PC-3 (cell line): ENCODE measurements at regions not wholly inside any gene's neighbourhood (a gene's known extent, or its start where the extent isn't known, plus 50 kb on each side); places are given as distances from the start of the nearest gene placed in this dataset.

Source experiments
- ATAC-seq: fragments of 200-7000 bp; cut with Tn5 transposase; 2 replicates; pipeline ENCODE4 v1.9.1; 2020; ENCODE audit warnings: mild to moderate bottlenecking, moderate library complexity
- BruUV-seq: library from RNA; stranded (reverse); fragments of 400-500 nt; replicated peaks from 2 replicates; lab custom pipeline; 2021; lab: Mats Ljungman, UMichigan
- CTCF ChIA-PET: fragments of 300-600 bp; sonication (Branson Sonifier 250); formaldehyde crosslinking; loops from one replicate; lab custom pipeline; 2022; ENCODE audit warnings: antibody characterized with exemption; lab: Charles Lee
- POLR2A ChIA-PET: fragments of 300-600 bp; sonication (Branson Sonifier 250); formaldehyde crosslinking; loops from one replicate; lab custom pipeline; 2022; ENCODE audit warnings: antibody characterized with exemption; ENCODE audit not compliant: unreplicated experiment; lab: Charles Lee
- DNase-seq: peaks from one replicate; pipeline ENCODE4 v3.0.0-alpha.2; 2015
- H2AFZ ChIP-seq: fragments of 300-600 bp; sonication (generic); 2 replicates; pipeline ENCODE4 v1.6.0; 2016; ENCODE audit warnings: antibody characterized with exemption, low read length
- H3F3A ChIP-seq: fragments of 300-600 bp; sonication (generic); one replicate; pipeline ENCODE4 v1.6.0; 2017; ENCODE audit warnings: antibody characterized with exemption, low read length, control low read depth, mild to moderate bottlenecking; ENCODE audit not compliant: unreplicated experiment
- H3K27ac ChIP-seq: fragments of 300-600 bp; sonication (generic); 2 replicates; pipeline ENCODE4 v1.5.1; 2016; ENCODE audit warnings: mild to moderate bottlenecking, low read length
- H3K27me3 ChIP-seq: fragments of 300-600 bp; sonication (generic); 2 replicates; pipeline ENCODE4 v1.6.1; 2016; ENCODE audit warnings: low read length, mixed read lengths
- H3K36me3 ChIP-seq: fragments of 300-600 bp; sonication (generic); 2 replicates; pipeline ENCODE4 v1.6.1; 2016; ENCODE audit warnings: low read depth, mixed run types, low read length, mixed read lengths
- H3K4me1 ChIP-seq: fragments of 300-600 bp; sonication (generic); 2 replicates; pipeline ENCODE4 v1.5.1; 2016; ENCODE audit warnings: low read length; ENCODE audit not compliant: insufficient read depth
- H3K4me2 ChIP-seq: fragments of 300-600 bp; sonication (generic); 2 replicates; pipeline ENCODE4 v1.6.0; 2016; ENCODE audit warnings: low read length
- H3K4me3 ChIP-seq: fragments of 300-600 bp; sonication (generic); 2 replicates; pipeline ENCODE4 v1.5.1; 2016; ENCODE audit warnings: mild to moderate bottlenecking, low read length, mixed read lengths
- H3K79me2 ChIP-seq: fragments of 300-600 bp; sonication (generic); 2 replicates; pipeline ENCODE4 v1.6.1; 2017; ENCODE audit warnings: low read length, mixed read lengths
- H3K9ac ChIP-seq: fragments of 300-600 bp; sonication (generic); 2 replicates; pipeline ENCODE4 v1.6.0; 2016; ENCODE audit warnings: mild to moderate bottlenecking, low read length
- H3K9me2 ChIP-seq: fragments of 300-600 bp; sonication (generic); replicated peaks from 2 replicates; pipeline ENCODE4 v1.6.1; 2016; ENCODE audit warnings: mixed run types, low read length, mixed read lengths
- H3K9me3 ChIP-seq: fragments of 300-600 bp; sonication (generic); 2 replicates; pipeline ENCODE4 v1.6.1; 2016; ENCODE audit warnings: low read length, mixed read lengths
- H4K20me1 ChIP-seq: fragments of 300-600 bp; sonication (generic); 2 replicates; pipeline ENCODE4 v1.6.1; 2016; ENCODE audit warnings: low read length, mixed read lengths
- EZH2 ChIP-seq: fragments of 300-600 bp; sonication (generic); IDR thresholded peaks from one replicate; pipeline ENCODE4 v1.6.1; 2017; ENCODE audit warnings: antibody characterized with exemption, mild to moderate bottlenecking, low read length; ENCODE audit not compliant: unreplicated experiment
- EZH2phosphoT487 ChIP-seq: fragments of 300-600 bp; sonication (generic); IDR thresholded peaks from 2 replicates; pipeline ENCODE4 v1.6.1; 2018; ENCODE audit warnings: mild to moderate bottlenecking, antibody characterized with exemption, low read length, borderline replicate concordance
- intact Hi-C: fragments of 100-400 bp; cut with micrococcal nuclease; formaldehyde crosslinking; loops from 2 replicates; pipeline ENCODE4 v1.9.0; 2023
- TF ChIP-seq, protein P1 (sequence below): fragments of 300-600 bp; sonication (generic); conservative IDR thresholded peaks from 2 replicates; pipeline ENCODE4 v1.5.1; 2017; ENCODE audit warnings: antibody characterized with exemption, low read depth, mild to moderate bottlenecking, low read length

DNA sequence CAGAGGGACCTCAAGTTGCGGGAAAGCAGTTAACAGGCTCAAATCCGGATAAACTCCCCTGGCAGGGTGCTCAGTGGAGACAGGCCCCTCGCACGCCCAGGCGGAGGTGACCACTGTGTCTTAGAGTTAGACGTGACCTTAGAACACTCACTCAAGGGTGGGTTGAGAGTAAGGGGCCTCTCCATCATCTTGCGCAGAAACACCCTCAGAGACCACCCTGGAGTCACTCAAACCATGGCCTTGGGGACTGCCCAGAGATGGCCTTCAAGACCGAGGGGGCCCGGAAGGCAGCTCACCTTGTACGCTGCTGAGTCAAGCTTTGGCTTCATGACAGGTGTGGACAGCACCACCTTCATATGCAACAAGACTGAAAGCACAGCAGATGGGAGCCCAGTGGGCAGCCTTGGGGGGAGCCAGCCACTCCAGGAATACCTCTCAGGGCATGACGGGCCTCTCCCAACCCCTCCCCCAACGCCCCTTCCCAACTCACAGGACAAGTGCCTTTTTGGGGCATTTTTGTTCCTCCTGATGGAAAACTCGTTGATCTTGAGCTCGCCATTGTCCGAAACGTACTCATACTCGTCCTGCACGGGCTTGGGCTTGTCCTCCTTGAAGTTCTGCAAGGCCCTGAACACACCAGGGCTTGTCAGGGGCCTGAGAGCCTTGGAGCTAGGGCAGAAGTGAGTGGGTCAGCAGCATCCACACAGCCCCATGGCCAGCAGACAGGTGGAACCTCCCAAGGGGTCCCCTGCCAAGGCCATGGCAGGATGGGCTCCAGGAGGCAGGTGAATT is 229.2 kb downstream of the TUBA3C start:
- Histone ChIP-seq H3K4me2 (no peak overlapping the region), H3K9me2 (no peaks in the 10 kb centered on the region), H4K20me1 (no peaks in the 10 kb centered on the region), H3F3A (no peaks in the 10 kb centered on the region), H2AFZ (no peak overlapping the region), H3K9ac (no peak overlapping the region), H3K9me3 (0 out of 2 replicates have a peak, but pooled peaks cover 9% of the 10 kb centered on the region), H3K36me3 (no peaks in the 10 kb centered on the region), H3K27ac (no peak overlapping the region), H3K4me1 (no peaks in the 10 kb centered on the region), H3K27me3 (no peaks in the 10 kb centered on the region), H3K4me3 (no peak overlapping the region), H3K79me2 (no peaks in the 10 kb centered on the region)
- no peak for ATAC-seq
- intact Hi-C loops: no loop called here
- ChIA-PET POLR2A (no interaction called here), CTCF (no interaction called here)
- no TSS peak for BruUV-seq
- DNase-seq: no peak
- TF ChIP-seq EZH2phosphoT487 (no peak), EZH2 (no peak)
- TF ChIP-seq, protein P1, sequence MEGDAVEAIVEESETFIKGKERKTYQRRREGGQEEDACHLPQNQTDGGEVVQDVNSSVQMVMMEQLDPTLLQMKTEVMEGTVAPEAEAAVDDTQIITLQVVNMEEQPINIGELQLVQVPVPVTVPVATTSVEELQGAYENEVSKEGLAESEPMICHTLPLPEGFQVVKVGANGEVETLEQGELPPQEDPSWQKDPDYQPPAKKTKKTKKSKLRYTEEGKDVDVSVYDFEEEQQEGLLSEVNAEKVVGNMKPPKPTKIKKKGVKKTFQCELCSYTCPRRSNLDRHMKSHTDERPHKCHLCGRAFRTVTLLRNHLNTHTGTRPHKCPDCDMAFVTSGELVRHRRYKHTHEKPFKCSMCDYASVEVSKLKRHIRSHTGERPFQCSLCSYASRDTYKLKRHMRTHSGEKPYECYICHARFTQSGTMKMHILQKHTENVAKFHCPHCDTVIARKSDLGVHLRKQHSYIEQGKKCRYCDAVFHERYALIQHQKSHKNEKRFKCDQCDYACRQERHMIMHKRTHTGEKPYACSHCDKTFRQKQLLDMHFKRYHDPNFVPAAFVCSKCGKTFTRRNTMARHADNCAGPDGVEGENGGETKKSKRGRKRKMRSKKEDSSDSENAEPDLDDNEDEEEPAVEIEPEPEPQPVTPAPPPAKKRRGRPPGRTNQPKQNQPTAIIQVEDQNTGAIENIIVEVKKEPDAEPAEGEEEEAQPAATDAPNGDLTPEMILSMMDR: no peak

DNA sequence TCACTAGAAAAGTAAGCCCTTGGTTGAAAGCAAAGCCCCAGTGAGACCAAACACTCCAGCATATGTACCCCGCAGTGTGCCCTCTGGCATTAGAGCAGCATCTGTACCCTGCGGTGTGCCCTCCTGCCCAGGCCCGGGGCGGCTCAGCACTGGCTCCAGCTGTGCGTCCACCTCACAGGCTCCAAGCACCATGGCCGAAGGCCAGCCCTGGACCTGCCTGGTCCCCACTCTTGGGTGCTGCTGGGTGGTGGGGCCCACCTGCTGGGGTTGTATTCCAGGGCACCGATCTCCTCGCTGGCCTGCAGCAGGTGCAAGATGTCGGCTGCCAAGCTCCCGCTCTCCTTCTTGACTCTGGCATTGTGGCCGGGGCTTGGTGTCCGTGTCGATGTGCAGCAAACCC is 230.2 kb downstream of the TUBA3C start:
- BruUV-seq: no TSS peak
- no peak for DNase-seq
- Histone ChIP-seq H2AFZ (no peak overlapping the region), H3K4me2 (no peak overlapping the region), H3K4me3 (no peak overlapping the region), H3K9me3 (0 out of 2 replicates have a peak, but pooled peaks cover 9% of the 10 kb centered on the region), H3K27me3 (no peaks in the 10 kb centered on the region), H3K27ac (no peak overlapping the region), H4K20me1 (no peaks in the 10 kb centered on the region), H3K4me1 (no peaks in the 10 kb centered on the region), H3K79me2 (no peaks in the 10 kb centered on the region), H3K9me2 (no peaks in the 10 kb centered on the region), H3K36me3 (no peaks in the 10 kb centered on the region), H3F3A (no peaks in the 10 kb centered on the region), H3K9ac (no peak overlapping the region)
- POLR2A ChIA-PET: no interaction called here
- TF ChIP-seq EZH2: no peak
- no peak for TF ChIP-seq EZH2phosphoT487
- TF ChIP-seq, protein P1: no peak
- intact Hi-C loops: no loop called here
- CTCF ChIA-PET: no interaction called here
- no peak for ATAC-seq

DNA sequence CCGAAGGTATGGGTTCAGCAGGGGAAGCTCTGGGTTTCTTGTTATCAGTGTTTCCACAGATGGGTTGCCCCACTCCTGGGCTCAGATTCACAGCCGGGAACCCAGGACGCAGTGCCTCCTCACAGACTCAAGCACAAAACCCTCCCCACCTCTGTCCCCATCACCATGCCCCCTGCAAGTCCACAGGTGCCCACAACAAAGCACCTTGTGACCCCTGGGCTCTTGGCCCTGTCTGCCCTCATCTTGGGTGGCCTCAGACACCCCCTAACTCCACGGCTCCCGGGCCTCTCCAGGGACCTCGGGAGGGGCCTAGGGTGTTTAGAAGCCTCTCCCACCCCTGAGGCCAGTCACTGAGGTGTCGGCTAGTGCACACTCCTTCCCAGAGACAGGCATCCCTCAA is 231.7 kb downstream of the TUBA3C start:
- Histone ChIP-seq H3K27me3 (0 out of 2 replicates have a peak, but pooled peaks cover 3% of the 10 kb centered on the region), H3K79me2 (no peaks in the 10 kb centered on the region), H3F3A (no peaks in the 10 kb centered on the region), H3K9me2 (no peaks in the 10 kb centered on the region), H2AFZ (no peak overlapping the region), H3K9me3 (0 out of 2 replicates have a peak, but pooled peaks cover 8% of the 10 kb centered on the region), H3K27ac (no peak overlapping the region), H3K9ac (no peak overlapping the region), H3K4me1 (no peaks in the 10 kb centered on the region), H3K36me3 (no peaks in the 10 kb centered on the region), H3K4me2 (no peak overlapping the region), H3K4me3 (no peak overlapping the region), H4K20me1 (no peaks in the 10 kb centered on the region)
- intact Hi-C loops: no loop called here
- no TSS peak for BruUV-seq
- TF ChIP-seq EZH2 (no peak), EZH2phosphoT487 (no peak)
- TF ChIP-seq, protein P1: no peak
- POLR2A ChIA-PET: no interaction called here
- DNase-seq: no peak
- CTCF ChIA-PET: no interaction called here
- ATAC-seq: no peak
